KMS-11 (cell line): ENCODE measurements at regions not wholly inside any gene's neighbourhood (a gene's known extent, or its start where the extent isn't known, plus 50 kb on each side); places are given as distances from the start of the nearest gene placed in this dataset.

Experiments used
- H2AFZ ChIP-seq: fragments of 200-600 bp; sonication (generic); 2 replicates; pipeline ENCODE4 v1.6.1; 2016; ENCODE audit warnings: antibody characterized with exemption, mixed run types, low read depth
- H3K27ac ChIP-seq: fragments of 200-600 bp; sonication (generic); 2 replicates; pipeline ENCODE4 v1.6.1; 2016; ENCODE audit warnings: mild to moderate bottlenecking, mixed run types
- H3K27me3 ChIP-seq: fragments of 200-600 bp; sonication (generic); 2 replicates; pipeline ENCODE4 v1.6.1; 2017; ENCODE audit warnings: mild to moderate bottlenecking, low read depth, mixed run types, moderate library complexity; ENCODE audit not compliant: insufficient read depth
- H3K36me3 ChIP-seq: fragments of 200-600 bp; sonication (generic); 2 replicates; pipeline ENCODE4 v1.6.1; 2017; ENCODE audit warnings: mild to moderate bottlenecking, mixed run types; ENCODE audit not compliant: insufficient read depth
- H3K4me1 ChIP-seq: fragments of 200-600 bp; sonication (generic); 2 replicates; pipeline ENCODE4 v1.6.1; 2016; ENCODE audit warnings: mild to moderate bottlenecking, low read depth, mixed run types; ENCODE audit not compliant: poor library complexity, severe bottlenecking
- H3K4me2 ChIP-seq: fragments of 200-600 bp; sonication (generic); 2 replicates; pipeline ENCODE4 v1.7.0; 2016; ENCODE audit warnings: mild to moderate bottlenecking, mixed run types
- H3K4me3 ChIP-seq: fragments of 200-600 bp; sonication (generic); IDR thresholded peaks from 2 replicates; pipeline ENCODE4 v1.6.1; 2017; ENCODE audit warnings: low read depth, low read length, mixed read lengths; ENCODE audit not compliant: insufficient read depth
- H3K79me2 ChIP-seq: fragments of 200-600 bp; sonication (generic); 2 replicates; pipeline ENCODE4 v1.6.1; 2016; ENCODE audit warnings: low read depth, mixed run types; ENCODE audit not compliant: insufficient read depth
- H3K9ac ChIP-seq: fragments of 200-600 bp; sonication (generic); 2 replicates; pipeline ENCODE4 v1.6.1; 2016; ENCODE audit warnings: mild to moderate bottlenecking, mixed run types
- H4K20me1 ChIP-seq: fragments of 200-600 bp; sonication (generic); 2 replicates; pipeline ENCODE4 v1.6.1; 2016; ENCODE audit warnings: mild to moderate bottlenecking, mixed run types; ENCODE audit not compliant: insufficient read depth
- CTCF ChIP-seq: fragments of 200-600 bp; sonication (generic); conservative IDR thresholded peaks from 2 replicates; pipeline ENCODE4 v1.6.1; 2017; ENCODE audit warnings: low read depth, mild to moderate bottlenecking, antibody characterized with exemption, low read length, moderate library complexity, mixed read lengths

- no peak overlapping the region for H2AFZ ChIP-seq
- no peak for TF ChIP-seq CTCF
- no peaks in the 10 kb centered on the region for H3K4me1 ChIP-seq
- no peaks in the 10 kb centered on the region for H3K79me2 ChIP-seq
- H3K36me3 ChIP-seq, result no peaks in the 10 kb centered on the region
- H3K27ac ChIP-seq, result no peak overlapping the region
- H3K9ac ChIP-seq, result no peak overlapping the region
- H3K27me3 ChIP-seq, result no peaks in the 10 kb centered on the region
- H4K20me1 ChIP-seq, result no peaks in the 10 kb centered on the region
- H3K4me2 ChIP-seq, result no peak overlapping the region
- H3K4me3 ChIP-seq, result no peak overlapping the region
Observed at GRCh38 chr12:27875677-27876076, 95.6 kb upstream of the MANSC4 start.

GRCh38 chr12:27873010-27873409 is 93.0 kb upstream of the MANSC4 start:
- Histone ChIP-seq H3K4me1 (no peaks in the 10 kb centered on the region), H3K79me2 (no peaks in the 10 kb centered on the region), H3K27me3 (no peaks in the 10 kb centered on the region), H3K9ac (no peak overlapping the region), H2AFZ (no peak overlapping the region), H3K36me3 (no peaks in the 10 kb centered on the region), H3K27ac (no peak overlapping the region), H4K20me1 (no peaks in the 10 kb centered on the region), H3K4me3 (no peak overlapping the region), H3K4me2 (no peak overlapping the region)
- no peak for TF ChIP-seq CTCF

GRCh38 chr12:27871946-27872345 is 91.9 kb upstream of the MANSC4 start:
- TF ChIP-seq CTCF, result no peak

GRCh38 chr12:27870939-27871338 is 90.9 kb upstream of the MANSC4 start:
- Histone ChIP-seq H3K27me3 (no peaks in the 10 kb centered on the region), H4K20me1 (no peaks in the 10 kb centered on the region), H3K4me3 (no peak overlapping the region), H3K9ac (no peak overlapping the region), H3K4me1 (no peaks in the 10 kb centered on the region), H3K79me2 (no peaks in the 10 kb centered on the region), H3K36me3 (no peaks in the 10 kb centered on the region), H3K4me2 (no peak overlapping the region), H3K27ac (no peak overlapping the region), H2AFZ (no peak overlapping the region)
- TF ChIP-seq CTCF, result no peak

More at GRCh38 chr12:27871946-27872345, 91.9 kb upstream of the MANSC4 start:
- H2AFZ ChIP-seq, result no peak overlapping the region
- no peaks in the 10 kb centered on the region for H3K4me1 ChIP-seq
- H3K36me3 ChIP-seq, result no peaks in the 10 kb centered on the region
- H3K27ac ChIP-seq, result no peak overlapping the region
- no peaks in the 10 kb centered on the region for H3K27me3 ChIP-seq
- H4K20me1 ChIP-seq, result no peaks in the 10 kb centered on the region
- H3K4me2 ChIP-seq, result no peak overlapping the region
- no peak overlapping the region for H3K4me3 ChIP-seq
- H3K79me2 ChIP-seq, result no peaks in the 10 kb centered on the region
- no peak overlapping the region for H3K9ac ChIP-seq

- no peaks in the 10 kb centered on the region for H3K36me3 ChIP-seq
- H3K27ac ChIP-seq, result no peak overlapping the region
- no peak overlapping the region for H3K4me2 ChIP-seq
- H2AFZ ChIP-seq, result no peak overlapping the region
- H3K9ac ChIP-seq, result no peak overlapping the region
- no peaks in the 10 kb centered on the region for H3K79me2 ChIP-seq
- no peak overlapping the region for H3K4me3 ChIP-seq
- no peak for TF ChIP-seq CTCF
- no peaks in the 10 kb centered on the region for H3K27me3 ChIP-seq
- H3K4me1 ChIP-seq, result peaks cover 11% of the 10 kb centered on the region
- H4K20me1 ChIP-seq, result no peaks in the 10 kb centered on the region
Observed at GRCh38 chr12:27869567-27869966, 89.5 kb upstream of the MANSC4 start.
